ENCODE measurements at regions not wholly inside any gene's neighbourhood (a gene's known extent, or its start where the extent isn't known, plus 50 kb on each side); places are given as distances from the start of the nearest gene placed in this dataset.

GRCh38 chr1:13878021-13878420, 178.0 kb downstream of the PRDM2 start:
- DNase-seq: no peak

DNA sequence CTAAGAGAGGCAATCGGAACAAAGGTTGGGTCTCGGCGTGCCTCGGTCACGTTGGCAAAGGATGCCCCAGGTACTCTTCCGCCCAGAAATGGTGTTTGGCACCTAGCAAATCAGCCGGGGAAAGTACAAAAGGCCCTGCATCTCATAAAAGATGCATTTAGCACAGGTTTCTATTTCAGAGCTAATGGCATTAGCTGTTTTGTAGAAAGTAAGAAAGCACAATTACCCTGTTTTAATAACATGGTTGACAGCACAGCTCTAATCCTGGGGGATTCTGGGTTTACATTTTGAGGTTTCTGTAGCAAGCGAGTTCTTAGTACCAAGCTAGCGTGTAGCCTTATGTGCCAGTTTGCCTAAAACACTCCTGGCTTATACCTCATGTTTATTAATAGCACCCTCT, 178.5 kb downstream of the PRDM2 start:
- no peak for DNase-seq

- no peak for DNase-seq
Observed at GRCh38 chr1:13881385-13882088, 181.5 kb downstream of the PRDM2 start.

DNA sequence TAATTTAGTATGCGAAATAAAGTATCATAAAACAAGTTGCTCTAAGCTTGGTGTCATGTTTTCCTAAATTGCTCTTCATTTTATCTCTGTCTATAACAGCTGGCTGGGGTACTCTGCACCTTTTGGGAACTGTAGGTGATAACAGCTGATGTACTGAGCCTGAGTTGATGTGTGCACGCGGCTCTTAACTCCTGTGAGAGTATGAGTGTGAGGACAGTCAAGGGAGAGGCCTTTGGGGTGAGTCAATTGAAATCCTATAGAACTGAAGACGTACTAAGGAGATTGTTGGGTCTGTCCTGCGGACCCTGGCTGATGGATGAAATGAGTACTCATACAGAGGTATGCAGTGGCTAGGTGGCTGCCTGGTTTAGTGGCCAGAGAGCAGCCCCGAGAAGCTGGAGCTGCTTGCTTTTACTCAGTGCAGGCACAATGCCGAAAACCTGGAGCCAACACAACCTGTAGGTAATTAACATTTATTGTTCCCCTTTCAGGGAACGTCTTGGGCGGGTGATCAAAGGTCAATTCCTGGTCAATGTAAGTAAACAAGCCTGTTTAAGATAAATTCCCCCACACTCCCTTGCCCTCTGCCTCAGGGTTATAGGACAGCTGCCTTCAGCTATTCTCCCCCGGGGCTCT, 188.5 kb downstream of the PRDM2 start:
- no peak for DNase-seq

DNA sequence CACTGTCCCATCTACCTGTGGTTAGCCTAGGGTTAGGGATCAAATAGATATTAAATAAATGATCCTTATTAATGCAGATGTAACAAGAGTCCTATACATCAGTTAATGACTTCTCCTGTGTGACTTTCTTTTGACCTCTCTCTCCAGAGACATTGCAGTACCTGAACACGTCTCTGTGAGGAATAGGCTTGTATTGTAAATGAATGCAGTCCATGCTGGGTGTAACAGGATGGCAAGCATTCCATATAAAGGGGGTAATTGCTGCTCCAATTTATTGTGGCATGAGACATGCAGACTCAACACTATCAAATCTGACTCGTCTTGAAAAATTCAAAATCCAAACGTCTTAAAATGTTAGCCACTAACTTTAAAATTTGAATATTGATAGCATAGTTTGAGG, 189.5 kb downstream of the PRDM2 start:
- no peak for DNase-seq

DNA sequence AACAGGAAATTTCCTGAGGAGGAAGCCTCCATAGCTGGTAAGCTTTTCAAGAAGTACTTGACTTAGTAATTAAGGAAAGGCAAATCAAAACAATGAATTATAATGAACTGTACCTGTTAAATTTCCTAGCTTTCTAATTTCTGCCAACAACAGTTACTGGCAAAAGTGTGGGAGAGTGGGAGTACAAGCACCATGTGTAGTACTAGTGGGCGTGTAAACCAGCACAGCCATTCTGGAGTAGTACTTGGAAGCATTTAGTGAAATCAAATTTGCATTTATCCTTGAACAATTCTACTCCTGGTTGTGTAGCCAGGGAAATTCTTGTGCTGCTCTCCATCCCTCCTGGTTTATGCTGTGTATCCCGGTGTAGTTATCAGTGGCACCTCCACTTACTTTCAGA, 190.8 kb downstream of the PRDM2 start:
- DNase-seq: no peak

DNA sequence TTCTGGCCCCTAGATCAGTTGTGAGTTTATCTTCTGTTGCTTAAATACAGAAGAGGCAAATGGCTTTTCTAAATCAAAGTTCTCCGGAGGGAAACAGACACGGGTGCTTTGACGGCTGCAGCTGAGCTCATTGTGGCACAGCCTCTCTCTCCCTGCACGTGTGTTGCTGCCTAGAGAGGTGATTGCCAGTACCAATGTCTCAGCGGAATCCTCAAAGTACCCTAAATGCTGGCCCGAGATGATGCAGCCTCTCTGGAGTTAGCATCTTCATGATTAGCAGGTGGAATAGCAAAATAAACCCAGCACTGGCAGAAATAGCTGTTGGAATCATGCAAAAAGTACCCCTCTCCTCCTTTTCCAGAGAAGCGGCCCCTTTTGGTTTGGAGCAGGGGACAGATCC, 192.2 kb downstream of the PRDM2 start:
- DNase-seq: no peak

GRCh38 chr1:13892671-13893325, 192.8 kb downstream of the PRDM2 start:
- DNase-seq: peak in 2 of 3 donors; percentile 20 to 62

DNA sequence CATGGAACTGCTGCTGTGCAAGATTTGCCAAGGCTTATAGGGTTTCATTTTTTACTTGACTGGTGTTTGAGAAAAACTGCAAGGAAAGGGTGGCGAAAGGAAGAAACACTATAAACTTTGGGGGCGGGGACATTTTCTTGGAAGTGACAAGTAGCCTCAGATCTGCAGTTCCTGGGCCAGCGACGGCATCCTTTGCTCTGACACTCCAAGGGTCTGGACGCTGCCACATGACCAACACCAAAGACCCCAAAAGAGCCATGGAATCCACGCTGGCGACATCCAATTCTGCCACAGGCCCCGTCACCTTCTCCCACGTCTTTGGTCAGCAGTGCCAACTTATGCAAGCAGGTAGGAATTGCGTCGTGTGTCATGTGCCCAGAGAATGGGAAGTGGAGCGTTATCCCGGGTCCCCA, 193.4 kb downstream of the PRDM2 start:
- DNase-seq: peak in 1 of 3 donors; percentile 22

DNA sequence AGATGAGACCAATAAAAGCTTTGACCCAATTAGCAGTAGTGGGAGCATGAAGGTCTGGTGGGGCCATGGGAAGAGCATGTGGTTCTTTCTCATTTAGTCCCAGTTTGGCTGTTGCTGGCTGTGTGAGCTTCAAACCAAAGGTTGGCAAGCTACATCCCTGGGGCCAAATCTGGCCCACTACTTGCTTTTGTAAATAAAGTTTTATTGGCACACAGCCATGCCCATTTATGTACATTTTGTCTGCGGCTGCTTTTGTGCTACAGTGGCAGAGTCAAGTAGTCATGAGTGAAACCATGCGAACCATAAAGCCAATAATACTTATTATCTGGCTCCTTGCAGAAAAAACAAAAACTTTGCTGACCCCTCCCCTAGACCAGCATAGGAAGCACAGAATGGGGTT, 196.9 kb downstream of the PRDM2 start:
- DNase-seq: no peak

DNA sequence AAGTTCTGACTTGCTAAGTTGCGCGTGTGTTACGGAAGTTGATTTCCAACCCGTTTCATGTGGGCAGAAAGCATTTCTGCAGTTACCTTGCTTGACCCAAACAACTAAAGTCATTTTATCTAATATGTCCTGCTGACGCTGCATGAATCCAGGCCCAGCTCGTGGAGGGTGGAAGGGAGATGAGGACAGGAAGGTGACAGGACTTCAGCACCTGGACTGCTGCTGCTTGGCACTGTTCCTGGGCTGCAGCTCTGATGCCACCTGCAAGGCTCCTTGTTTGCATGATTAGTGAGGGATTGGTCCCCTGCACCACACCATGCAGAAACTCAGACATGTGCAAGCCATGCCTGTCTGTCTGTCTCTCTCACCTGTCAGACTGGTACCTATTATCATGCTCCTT, 198.4 kb downstream of the PRDM2 start:
- DNase-seq: no peak

- DNase-seq: peak in 1 of 3 donors; percentile 25
Observed at GRCh38 chr1:13899856-13900255, 199.9 kb downstream of the PRDM2 start.

DNA sequence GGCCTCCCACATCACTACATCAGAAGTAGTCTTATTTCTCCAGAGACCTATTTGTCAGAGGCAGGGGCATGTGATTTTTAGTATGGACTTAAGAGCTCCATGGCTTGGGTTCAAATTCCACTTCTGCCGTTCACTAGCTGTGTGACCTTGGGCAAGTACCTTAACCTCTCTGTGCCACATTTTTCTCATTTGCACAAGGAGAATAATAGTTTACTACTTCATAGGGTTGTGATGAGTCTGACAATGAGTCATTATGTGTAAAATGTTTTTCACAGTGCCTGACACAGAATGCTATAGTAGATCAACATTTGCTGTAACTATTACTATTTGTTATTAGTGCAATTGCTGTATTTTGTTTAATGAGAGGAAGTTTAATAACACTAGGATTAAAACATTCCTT, 200.6 kb downstream of the PRDM2 start:
- DNase-seq: no peak

GRCh38 chr1:13901039-13901438, 201.1 kb downstream of the PRDM2 start:
- DNase-seq: no peak

DNA sequence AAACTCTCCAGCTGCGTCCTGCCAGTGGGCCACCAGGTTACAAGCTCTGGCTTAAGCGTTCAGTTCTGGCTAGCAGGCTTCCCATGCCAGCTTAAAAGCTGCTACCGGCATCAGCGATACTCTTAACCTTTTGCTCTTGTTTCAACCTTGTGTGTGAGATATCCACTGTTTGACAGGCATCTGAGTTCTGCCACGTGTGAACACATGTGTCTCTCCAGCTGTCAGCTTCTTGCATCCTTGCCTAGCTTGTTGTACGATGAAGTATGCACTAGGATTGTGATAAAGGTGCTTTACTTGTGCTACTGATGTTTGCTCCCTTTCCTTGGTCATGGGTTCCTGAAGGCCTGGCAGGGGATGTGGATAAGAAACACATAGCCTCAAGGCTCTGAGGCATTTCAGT, 201.6 kb downstream of the PRDM2 start:
- no peak for DNase-seq

- no peak for DNase-seq
Observed at GRCh38 chr1:13908128-13908527, 208.1 kb downstream of the PRDM2 start.

DNA sequence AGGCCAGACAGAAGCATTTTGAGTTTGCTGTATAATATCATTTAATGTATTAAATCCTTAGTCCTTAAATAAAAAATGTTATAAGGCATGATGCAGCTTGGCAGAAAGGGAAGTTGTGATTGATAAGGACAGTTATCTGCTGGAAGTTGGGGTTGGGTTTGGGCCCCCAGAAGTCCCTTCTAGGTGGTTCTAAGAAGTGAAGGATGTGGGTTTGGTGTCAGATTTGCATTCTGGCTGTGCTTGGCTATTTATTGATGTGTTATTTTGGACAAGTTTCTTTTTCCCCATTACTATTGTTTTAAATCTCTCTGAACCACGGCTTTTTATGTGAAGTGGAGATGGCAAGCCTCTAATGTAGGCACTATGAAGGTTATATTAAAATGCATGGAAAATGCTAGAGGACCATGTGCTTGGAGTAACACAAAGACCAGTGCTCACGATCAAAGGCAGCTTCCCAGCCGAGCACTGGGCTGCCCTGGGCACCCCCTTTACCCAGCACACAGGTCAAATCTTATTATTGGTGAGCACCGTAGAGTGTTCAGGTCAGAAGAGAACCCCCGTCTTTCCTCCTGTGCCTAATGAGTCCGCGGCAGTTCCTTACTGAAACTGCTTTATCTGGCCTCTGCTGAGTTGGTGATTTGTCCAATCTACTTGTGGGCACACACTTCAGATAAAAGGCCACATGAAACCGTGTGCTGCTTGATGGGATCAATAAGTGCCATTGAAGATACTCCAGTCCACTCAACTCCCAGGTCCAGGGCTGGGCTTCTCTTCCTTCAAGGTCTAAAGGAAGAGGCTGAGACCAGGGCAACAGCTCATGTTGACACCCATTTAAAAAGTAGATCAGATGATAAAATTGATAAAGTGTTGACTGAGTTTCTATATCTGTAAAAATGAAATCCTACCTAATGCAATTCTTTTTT, 212.0 kb downstream of the PRDM2 start:
- DNase-seq: no peak

DNA sequence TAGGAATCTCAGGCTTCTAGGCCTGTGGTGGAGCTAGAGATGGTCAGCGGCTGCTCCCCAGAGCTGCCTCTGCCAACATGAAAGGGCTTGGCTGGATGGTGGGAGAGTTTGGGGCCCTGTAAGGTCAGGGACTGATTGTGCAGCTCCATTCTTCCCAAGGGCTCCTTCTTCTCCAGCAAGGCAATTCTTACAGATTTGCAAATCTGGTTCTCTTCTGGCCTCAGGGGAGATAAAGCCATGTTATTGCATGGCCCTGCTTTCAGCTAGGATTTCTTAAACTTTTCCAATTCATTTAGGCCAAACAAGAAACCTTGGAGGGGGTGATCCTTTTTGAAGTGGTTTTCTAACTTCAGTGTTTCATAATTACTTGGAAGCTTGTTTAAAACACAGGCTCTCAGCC, 213.4 kb downstream of the PRDM2 start:
- no peak for DNase-seq

GRCh38 chr1:13916530-13916929, 216.5 kb downstream of the PRDM2 start:
- DNase-seq: no peak

DNA sequence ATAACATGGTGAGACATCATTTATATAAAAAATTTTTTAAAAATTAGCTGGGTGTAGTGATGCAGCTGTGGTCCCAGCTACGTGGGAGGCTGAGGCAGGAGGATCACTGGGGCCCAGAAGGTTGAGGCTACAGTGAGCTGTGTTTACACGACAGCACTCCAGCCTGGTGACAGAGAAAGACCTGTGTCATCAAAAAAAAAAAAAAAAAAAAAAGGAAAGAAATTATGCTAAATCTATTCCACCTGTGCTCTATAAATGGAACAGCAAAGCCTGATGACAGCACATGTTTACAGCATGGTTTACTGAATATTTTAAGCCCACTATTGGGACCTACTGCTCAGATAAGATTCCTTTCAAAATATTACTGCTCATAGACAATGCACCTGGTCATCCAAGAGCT, 217.6 kb downstream of the PRDM2 start:
- DNase-seq: no peak

DNA sequence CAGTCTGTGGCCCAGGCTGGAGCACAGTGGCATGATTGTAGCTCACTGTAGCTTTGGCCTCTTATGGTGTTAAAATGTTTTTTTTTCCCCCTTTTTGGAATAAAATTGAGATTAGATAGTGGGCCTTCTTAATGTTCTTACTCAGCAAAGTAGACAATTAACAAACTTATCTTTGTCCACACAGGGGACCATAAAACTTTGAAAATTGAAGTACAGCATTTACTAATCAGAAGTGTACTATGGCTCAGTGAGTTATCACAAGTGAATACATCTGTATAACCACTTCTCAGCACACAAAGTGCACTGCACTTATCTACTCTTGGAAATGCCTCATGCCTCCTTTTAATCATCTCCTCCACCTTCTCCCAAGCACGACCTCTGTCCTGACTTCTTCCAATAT, 218.9 kb downstream of the PRDM2 start:
- no peak for DNase-seq

GRCh38 chr1:13921190-13921589, 221.2 kb downstream of the PRDM2 start:
- no peak for DNase-seq
